WTC11 (cell line): ENCODE measurements at regions not wholly inside any gene's neighbourhood (a gene's known extent, or its start where the extent isn't known, plus 50 kb on each side); places are given as distances from the start of the nearest gene placed in this dataset.
"Not testable (repeated sequence)": the region's sequence is repeated elsewhere in the genome, so short reads cannot be mapped to it uniquely, and the experiment has no call there.

ENCODE experiments used
- CREB1 ChIP-seq: sonication (generic); formaldehyde crosslinking; IDR thresholded peaks from 2 replicates; pipeline ENCODE4 v1.8.0; 2023; ENCODE audit warnings: mild to moderate bottlenecking, missing genetic modification reagents
- RELA ChIP-seq: sonication (generic); formaldehyde crosslinking; IDR thresholded peaks from 2 replicates; pipeline ENCODE4 v1.8.1; 2022; ENCODE audit warnings: missing genetic modification reagents, mild to moderate bottlenecking, borderline replicate concordance
- USF1 ChIP-seq: sonication (generic); formaldehyde crosslinking; IDR thresholded peaks from 2 replicates; pipeline ENCODE4 v1.8.0; 2022; ENCODE audit warnings: mild to moderate bottlenecking, missing genetic modification reagents
- ZNF232 ChIP-seq: sonication (generic); formaldehyde crosslinking; IDR thresholded peaks from 2 replicates; pipeline ENCODE4 v1.8.0; 2022; ENCODE audit warnings: mild to moderate bottlenecking, missing genetic modification reagents
- TF ChIP-seq, protein P1 (sequence below): fragments of 200-600 bp; IDR thresholded peaks from 2 replicates; pipeline ENCODE4 v1.8.0; 2022; ENCODE audit warnings: antibody characterized with exemption
- TF ChIP-seq, protein P2 (sequence below): sonication (generic); formaldehyde crosslinking; IDR thresholded peaks from 2 replicates; pipeline ENCODE4 v1.8.0; 2022; ENCODE audit warnings: mild to moderate bottlenecking, missing genetic modification reagents

DNA sequence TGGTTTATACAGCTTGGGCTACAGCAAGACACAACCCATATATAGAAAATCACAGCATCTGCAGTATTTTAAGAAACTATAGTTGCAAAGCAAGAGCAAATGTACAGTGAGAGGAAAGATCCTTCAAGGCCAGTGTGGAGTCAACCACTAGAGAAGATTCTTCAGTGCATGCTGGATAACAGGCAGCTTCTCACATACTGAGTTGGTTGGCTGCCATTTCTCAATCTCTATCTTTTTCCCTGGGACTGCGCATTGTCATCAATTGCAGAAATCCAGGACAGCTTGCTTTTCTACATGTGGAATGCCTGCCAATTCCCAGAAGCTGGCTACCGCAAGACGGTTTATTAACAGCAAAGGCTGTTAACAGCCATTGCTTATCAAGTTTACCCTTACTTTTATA is 646.5 kb downstream of the CDY1 start:
- not testable (repeated sequence) for TF ChIP-seq RELA, ZNF232, CREB1, USF1 (CRISPR knock-in tag)
- TF ChIP-seq, protein P1, sequence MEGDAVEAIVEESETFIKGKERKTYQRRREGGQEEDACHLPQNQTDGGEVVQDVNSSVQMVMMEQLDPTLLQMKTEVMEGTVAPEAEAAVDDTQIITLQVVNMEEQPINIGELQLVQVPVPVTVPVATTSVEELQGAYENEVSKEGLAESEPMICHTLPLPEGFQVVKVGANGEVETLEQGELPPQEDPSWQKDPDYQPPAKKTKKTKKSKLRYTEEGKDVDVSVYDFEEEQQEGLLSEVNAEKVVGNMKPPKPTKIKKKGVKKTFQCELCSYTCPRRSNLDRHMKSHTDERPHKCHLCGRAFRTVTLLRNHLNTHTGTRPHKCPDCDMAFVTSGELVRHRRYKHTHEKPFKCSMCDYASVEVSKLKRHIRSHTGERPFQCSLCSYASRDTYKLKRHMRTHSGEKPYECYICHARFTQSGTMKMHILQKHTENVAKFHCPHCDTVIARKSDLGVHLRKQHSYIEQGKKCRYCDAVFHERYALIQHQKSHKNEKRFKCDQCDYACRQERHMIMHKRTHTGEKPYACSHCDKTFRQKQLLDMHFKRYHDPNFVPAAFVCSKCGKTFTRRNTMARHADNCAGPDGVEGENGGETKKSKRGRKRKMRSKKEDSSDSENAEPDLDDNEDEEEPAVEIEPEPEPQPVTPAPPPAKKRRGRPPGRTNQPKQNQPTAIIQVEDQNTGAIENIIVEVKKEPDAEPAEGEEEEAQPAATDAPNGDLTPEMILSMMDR = not testable (repeated sequence)
- TF ChIP-seq, protein P2, sequence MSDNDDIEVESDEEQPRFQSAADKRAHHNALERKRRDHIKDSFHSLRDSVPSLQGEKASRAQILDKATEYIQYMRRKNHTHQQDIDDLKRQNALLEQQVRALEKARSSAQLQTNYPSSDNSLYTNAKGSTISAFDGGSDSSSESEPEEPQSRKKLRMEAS (CRISPR knock-in tag) = not testable (repeated sequence)
